SKM-1 (cell line): ENCODE measurements at regions not wholly inside any gene's neighbourhood (a gene's known extent, or its start where the extent isn't known, plus 50 kb on each side); places are given as distances from the start of the nearest gene placed in this dataset.
"Not testable (repeated sequence)": the region's sequence is repeated elsewhere in the genome, so short reads cannot be mapped to it uniquely, and the experiment has no call there.

Source experiments
- DNase-seq: peaks from one replicate; lab custom pipeline; 2025; ENCODE audit not compliant: unreplicated experiment; lab: John Stamatoyannopoulos, UW

DNA sequence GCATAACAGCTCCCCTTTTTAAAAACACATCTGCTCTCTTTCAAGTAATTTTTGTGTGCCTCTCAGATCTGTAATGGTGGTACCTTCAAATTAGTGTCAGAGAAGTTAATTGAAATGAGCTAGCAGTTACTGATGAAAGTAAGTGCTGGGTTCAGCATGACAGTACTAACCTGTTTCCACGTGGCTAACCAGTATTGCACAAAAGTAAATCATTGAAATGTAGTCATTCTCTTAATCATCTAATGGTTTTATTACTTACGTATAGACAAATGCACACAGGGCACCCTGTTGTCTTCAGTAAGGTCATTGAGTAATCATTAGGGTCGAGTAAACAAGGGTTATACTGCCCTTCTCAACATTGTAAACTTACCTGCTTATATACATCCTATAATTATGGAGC, 157.8 kb upstream of the PRR16 start:
- no peak for DNase-seq

GRCh38 chr5:120314191-120314590, 149.9 kb upstream of the PRR16 start:
- no peak for DNase-seq

DNA sequence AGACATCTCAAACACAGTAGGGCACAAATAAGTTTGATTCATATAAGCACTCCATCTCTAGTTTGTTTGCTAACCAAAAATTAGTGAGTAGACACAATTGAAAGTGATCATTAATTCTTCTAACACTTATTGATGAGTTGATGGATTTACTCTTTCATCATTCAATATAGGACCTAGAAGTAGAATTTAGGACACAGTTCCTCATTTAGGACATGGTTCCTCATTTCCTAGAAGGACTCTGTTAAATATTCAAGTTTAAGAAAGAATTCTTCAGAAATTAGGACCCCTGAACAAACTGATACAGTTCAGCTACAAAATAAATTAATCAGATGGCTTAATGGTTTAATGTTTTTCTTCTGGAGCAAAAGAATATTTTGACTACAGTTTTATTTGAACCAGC, 143.5 kb upstream of the PRR16 start:
- no peak for DNase-seq

DNA sequence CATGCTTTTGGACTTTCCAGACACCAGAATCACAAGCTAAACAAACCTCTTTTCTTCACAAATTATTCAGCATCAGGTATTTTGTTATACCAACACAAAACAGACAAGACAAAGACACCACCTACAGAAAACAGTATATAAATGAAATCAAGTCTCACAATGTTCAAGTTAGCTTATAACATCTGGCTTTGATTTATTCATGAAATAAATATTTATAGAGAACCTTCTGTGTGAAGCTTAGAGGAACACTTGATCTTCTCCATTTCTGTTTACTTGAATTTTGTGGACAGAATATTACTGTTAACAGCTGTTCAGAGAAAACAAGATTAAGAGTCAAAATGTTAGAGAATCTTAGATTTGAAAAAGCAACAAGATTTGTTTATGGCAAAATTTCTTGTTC, 137.4 kb upstream of the PRR16 start:
- DNase-seq: no peak

DNA sequence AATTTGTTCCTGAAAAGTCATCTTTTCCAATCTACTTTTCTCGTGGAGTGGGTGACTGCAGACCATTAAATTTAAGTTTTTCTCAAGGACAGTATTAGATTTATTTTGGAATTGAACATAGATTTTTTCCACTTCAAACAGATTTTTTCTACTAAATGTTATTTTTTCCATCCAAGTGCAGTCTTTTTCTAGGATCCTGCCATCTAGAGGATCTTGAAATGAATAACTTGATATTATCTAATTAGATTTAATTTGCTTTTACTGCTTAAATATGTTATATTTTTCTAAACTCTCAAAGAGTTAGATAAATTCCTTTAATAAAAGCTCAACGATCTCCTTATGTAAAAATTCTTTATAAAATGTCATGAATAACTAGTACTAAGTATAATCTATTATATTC, 136.9 kb upstream of the PRR16 start:
- no peak for DNase-seq

- no peak for DNase-seq
Observed at GRCh38 chr5:120329095-120329494, 135.0 kb upstream of the PRR16 start.

- no peak for DNase-seq
Observed at GRCh38 chr5:120330558-120330957, 133.5 kb upstream of the PRR16 start.

GRCh38 chr5:120344181-120344580, 119.9 kb upstream of the PRR16 start:
- no peak for DNase-seq

GRCh38 chr5:120345947-120346346, 118.2 kb upstream of the PRR16 start:
- no peak for DNase-seq

DNA sequence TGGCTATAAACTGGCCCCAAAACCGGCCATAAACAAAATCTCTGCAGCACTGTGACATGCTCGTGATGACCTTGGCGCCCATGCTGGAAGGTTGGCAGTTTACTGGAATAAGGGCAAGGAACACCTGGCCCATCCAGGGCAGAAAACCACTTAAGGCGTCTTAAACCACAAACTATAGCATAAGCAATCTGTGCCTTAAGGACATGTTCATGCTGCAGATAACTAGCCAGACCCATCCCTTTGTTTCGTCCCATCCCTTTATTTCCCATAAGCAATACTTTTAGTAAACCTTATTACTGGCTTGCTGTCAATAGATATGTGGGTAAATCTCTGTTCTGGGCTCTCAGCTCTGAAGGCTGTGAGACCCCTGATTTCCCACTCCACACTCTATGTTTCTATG, 113.0 kb upstream of the PRR16 start:
- DNase-seq: not testable (repeated sequence)

DNA sequence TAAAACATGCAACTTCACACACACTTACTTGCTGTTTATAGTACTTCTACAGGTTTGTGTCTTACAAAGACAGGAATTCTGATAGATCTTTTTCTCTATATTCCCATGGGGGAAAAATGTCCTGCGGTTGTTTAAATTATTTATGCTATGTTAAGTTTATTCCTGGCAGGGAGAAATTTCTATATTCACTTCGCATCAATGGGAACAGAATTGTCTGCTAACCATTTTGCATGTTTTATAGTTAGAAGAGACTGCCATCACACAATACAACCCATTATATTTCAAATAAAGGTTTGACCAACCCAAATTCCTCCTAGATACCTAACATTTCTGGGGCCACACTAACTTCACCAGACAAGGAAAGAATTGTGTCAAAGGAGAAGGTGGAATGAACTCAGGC, 110.0 kb upstream of the PRR16 start:
- DNase-seq: no peak

- no peak for DNase-seq
Observed at GRCh38 chr5:120358949-120359348, 105.2 kb upstream of the PRR16 start.

DNA sequence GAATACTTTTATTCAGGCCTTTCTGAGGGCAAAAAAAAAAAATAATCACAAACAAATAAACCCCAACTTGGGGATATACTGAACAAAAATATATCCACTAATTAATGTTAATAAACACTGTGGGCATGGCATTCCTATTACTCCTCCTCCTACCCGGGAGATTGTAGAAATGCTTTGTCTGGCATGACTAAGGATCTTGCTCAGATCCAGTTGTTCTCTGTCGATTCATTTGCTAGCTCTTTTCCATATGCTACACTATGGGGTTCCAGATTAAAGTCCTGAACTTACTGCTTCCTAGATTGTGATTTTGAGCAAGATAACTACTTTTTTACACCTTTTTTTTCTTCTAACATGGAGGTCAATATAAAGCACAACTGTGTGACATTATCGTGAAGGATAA, 102.2 kb upstream of the PRR16 start:
- no peak for DNase-seq

GRCh38 chr5:120362426-120362825, 101.7 kb upstream of the PRR16 start:
- no peak for DNase-seq

DNA sequence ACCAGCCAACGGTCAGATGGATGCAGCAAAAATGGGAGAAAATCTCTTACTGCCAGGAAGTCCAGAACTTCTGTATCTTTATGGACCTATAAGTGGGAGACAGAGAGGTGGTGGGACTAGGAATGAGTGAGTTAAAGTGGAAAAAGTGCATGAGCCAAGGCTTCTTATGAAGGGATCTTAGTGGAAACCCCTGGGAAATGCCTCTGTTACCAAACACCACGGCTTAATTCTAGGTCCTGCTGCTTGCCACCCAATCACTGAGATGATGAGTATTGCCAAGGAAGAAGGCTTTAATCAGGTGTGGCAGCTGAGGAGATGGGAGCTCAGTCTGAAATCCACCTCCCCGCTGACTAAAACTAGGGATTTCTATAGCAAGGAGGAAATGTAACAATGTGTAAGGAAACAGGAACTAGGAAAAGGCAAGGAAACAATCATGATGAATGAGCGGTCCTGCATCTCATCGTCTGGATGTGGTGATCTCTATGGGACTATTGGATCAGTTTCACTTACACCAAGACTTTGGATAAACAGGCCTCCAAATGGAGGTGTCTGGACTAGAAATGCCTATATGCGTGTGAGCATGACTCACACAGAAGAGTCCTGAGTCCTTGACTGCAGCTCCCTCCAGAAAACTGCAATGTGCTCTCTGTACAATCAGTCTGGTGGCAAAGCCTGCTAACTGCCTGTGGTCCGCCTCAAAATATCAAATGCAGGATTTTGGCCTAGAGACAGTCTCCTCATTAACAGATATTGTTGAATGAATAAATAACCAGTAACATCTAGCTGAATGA, 98.2 kb upstream of the PRR16 start:
- DNase-seq: no peak

DNA sequence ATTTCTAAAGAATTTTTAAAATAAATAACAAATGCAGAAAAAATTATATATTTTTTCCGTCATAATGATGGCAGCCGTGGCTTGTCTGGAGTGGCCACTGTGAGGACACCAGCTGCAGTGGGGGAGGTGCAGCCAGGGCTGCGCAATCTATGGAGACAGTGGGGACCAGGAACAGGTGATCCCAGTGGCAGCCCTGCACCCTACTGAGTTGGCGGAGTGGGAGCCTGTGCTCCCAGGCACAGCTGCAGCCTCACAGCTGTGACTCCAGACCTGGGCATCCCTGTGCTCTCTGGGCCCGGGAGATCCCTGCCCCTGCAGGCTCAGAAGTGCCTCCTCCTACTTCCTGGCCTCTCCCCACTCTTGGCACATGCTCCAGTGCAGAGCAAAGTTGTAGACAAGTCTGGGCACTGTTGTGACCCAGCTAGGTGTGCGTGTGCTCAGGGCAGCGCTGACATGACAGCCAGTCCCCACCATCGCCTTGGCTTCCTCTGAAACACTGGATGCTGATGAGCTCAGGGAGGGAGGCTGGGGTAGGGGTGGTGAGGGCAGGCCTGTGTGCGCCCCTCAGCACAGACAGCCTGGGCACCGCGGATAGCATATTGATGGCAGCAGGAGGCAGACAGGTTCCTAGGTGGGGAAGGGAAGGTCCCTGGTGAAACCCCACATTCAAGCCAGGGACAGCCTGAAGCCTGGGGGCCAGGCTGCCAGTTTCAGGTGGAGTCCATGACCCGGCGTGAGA, 96.0 kb upstream of the PRR16 start:
- DNase-seq: no peak

DNA sequence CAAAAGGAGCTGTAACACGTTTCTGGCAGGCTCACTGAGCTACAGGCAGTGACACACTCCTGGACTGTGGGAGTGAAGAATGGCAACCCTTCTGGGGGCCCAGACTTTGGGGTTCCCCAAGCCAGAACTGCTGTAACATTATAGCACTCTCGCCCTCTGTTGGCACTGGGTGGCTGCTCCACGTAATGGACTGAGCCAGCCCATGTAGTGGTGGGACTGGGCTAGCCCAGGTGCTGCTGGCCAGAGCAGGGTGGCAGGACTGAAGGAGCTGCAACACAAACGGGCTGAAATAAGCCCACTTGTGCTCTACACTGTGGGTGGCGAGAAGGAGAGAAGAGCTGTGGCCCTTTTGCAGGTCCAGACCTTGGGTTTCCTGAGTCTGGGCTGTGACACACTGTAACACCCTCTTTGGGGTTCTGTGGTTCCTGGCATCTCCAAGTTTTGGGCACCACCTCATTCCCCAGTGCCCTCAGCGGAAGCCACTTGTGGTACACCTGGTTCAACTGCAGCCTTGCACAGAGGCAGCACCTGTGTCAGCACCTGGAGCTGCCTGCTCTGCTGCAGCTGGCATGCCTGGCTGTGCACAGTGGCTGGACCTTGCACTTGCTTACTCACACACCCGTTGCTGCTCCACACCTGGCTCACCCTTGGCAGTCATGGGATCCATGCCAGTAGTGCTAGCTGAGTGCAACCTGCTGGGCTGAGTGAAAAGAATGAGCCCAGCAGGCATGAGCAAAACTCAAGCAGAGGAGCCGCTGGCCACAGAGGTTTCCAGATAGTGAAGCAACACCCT, 95.0 kb upstream of the PRR16 start:
- DNase-seq: no peak

GRCh38 chr5:120372899-120373298, 91.2 kb upstream of the PRR16 start:
- DNase-seq: no peak

DNA sequence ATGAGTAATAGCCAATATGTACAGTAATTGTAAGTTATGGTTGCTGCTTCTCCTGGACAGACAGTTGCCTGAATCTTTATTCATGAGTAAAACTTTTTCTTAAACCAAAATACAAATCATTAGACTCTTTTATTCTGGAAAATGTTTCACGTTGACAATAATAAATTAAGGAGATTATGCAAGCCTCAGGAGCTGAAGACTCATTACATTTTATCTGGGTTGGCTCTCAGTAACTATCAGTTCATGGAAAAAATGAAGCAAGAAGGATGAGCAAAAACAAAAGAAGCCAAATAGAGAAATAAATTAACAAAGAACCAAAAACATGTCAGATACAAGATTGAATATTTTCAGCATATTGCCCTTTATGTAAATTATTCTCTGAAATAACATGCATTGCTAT, 88.9 kb upstream of the PRR16 start:
- DNase-seq: no peak

GRCh38 chr5:120380644-120381043, 83.5 kb upstream of the PRR16 start:
- DNase-seq: no peak

DNA sequence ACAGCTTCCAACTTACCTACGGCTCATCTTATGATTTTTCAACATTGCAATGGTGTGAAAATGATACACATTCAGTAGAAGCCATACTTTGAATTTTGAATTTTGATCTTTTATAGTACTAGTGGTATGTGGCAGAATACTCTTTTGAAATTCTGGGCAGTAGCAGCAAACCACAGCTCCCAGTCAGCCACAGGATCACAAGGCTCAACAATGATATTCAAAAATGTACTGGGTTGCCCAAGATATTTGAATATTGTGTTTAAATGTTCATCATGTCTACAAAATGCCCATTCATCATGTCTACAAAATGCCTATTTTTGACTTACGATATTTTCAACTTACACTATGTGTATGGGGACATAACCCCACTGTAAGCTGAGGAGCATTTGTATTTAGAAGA, 81.3 kb upstream of the PRR16 start:
- no peak for DNase-seq

DNA sequence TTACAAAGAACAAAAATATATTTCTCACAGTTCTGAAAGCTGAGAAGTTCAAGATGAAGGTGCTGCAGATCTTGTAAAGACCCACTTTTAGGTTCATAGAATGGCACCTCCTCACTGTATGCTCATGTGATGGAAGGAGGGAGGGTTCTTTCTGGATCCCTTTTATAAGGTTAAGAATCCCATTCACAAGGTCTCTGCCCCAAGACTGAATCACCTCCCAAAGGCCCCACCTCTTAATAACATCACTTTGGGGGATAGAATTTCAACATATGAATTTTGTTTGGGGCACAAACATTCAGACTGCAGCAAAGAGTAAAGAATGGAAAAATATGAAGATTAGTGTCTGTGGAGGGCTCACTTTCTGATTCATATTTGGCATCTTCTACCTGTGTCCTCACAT, 77.1 kb upstream of the PRR16 start:
- no peak for DNase-seq
